PFSK-1 (cell line): ENCODE measurements at regions not wholly inside any gene's neighbourhood (a gene's known extent, or its start where the extent isn't known, plus 50 kb on each side); places are given as distances from the start of the nearest gene placed in this dataset.

Source experiments
- FOXP2 ChIP-seq: optimal IDR thresholded peaks from 2 replicates; pipeline ENCODE3; 2011; ENCODE audit warnings: borderline replicate concordance, control low read depth, inconsistent platforms; ENCODE audit not compliant: insufficient read depth; ENCODE audit errors: extremely low read length, extremely low read depth
- POLR2AphosphoS5 ChIP-seq: IDR thresholded peaks from 2 replicates; pipeline ENCODE4 v1.6.1; 2012; ENCODE audit warnings: low read depth, mild to moderate bottlenecking, control low read depth, low read length, moderate library complexity
- SIN3A ChIP-seq: IDR thresholded peaks from 2 replicates; pipeline ENCODE4 v1.6.1; 2012; ENCODE audit warnings: mild to moderate bottlenecking, low read length, moderate library complexity, borderline replicate concordance; ENCODE audit not compliant: insufficient read depth
- TAF1 ChIP-seq: IDR thresholded peaks from 2 replicates; pipeline ENCODE4 v1.6.1; 2012; ENCODE audit warnings: low read length, control low read depth, borderline replicate concordance; ENCODE audit not compliant: insufficient read depth
- TF ChIP-seq, protein P1 (sequence below), 2 experiments: IDR thresholded peaks; 2 replicates each; pipeline versions ENCODE4 v1.6.1 to v1.8.0; 2011 to 2012; ENCODE audit warnings: low read depth in 2 of 2, low read length in 2 of 2, control low read depth in 1 of 2, inconsistent platforms in 1 of 2, mild to moderate bottlenecking in 1 of 2, moderate library complexity in 1 of 2; ENCODE audit not compliant: insufficient read depth in 1 of 2

DNA sequence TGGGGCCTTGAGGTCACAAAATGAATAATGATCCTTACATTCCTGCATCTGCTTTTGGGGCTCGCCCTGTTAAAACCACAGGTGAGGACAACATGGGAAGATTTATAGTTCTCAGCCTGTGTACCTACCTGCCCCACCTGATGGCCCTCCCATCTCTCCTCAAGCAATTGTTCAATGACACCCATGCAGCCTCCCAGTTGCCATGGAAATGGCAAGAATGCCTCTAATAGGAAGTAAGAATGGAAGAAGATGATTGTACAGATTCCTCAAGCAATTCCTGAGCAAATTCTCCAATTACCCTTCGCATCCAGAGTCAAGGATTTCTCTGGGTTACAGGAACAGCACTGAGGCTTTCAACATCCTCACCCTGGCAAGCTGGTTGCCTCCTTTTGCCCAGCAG lies 78.6 kb upstream of the CCL2 start:
- TF ChIP-seq FOXP2, result no peak
- TF ChIP-seq SIN3A, result no peak

DNA sequence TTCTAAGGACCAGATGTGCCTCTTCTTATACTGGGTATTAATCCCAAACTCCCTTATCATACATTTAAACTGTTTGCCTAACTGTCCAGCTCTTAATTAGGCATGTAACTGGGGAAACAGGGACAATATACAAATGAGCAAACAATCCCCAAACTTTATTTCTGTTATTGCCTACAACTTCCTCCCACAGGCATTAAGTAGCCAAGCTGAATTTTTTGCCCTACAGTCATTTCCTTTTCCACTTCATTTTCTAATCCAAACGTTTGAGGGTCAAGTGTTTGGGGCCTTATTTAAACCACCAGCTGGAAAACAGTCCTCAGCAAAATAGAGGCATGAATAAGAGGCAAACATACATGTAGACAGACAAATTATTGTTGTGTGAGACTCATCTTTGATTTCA lies 77.4 kb upstream of the CCL2 start:
- no peak for TF ChIP-seq TAF1
- TF ChIP-seq SIN3A, result no peak
- no peak for TF ChIP-seq FOXP2
- TF ChIP-seq, protein P1, sequence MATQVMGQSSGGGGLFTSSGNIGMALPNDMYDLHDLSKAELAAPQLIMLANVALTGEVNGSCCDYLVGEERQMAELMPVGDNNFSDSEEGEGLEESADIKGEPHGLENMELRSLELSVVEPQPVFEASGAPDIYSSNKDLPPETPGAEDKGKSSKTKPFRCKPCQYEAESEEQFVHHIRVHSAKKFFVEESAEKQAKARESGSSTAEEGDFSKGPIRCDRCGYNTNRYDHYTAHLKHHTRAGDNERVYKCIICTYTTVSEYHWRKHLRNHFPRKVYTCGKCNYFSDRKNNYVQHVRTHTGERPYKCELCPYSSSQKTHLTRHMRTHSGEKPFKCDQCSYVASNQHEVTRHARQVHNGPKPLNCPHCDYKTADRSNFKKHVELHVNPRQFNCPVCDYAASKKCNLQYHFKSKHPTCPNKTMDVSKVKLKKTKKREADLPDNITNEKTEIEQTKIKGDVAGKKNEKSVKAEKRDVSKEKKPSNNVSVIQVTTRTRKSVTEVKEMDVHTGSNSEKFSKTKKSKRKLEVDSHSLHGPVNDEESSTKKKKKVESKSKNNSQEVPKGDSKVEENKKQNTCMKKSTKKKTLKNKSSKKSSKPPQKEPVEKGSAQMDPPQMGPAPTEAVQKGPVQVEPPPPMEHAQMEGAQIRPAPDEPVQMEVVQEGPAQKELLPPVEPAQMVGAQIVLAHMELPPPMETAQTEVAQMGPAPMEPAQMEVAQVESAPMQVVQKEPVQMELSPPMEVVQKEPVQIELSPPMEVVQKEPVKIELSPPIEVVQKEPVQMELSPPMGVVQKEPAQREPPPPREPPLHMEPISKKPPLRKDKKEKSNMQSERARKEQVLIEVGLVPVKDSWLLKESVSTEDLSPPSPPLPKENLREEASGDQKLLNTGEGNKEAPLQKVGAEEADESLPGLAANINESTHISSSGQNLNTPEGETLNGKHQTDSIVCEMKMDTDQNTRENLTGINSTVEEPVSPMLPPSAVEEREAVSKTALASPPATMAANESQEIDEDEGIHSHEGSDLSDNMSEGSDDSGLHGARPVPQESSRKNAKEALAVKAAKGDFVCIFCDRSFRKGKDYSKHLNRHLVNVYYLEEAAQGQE (IDR thresholded peaks at IDR 0.05; ENCODE audit: insufficient read depth in 1 of 2, low read depth in 2 of 2, low read length in 2 of 2), result no peak
- TF ChIP-seq POLR2AphosphoS5, result no peak

DNA sequence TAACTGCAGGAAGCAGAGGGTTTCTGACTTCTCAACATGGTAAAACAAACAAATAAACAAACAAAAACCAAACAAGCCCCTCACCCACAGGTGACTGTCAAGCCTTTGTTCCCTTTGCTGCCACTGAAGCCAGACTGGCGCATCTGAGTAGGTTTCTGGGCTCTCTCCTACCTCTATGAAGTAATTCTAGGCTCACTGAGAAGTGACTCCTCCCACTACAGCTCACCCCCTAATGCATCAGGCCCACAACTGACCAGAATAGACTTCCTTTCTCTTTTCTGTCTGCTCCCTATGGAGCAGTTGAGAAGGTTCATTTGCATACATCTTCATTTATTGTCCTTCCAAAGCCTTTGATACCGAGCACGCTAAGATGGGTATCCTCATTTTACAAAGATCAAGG lies 77.0 kb upstream of the CCL2 start:
- TF ChIP-seq SIN3A (no peak), TAF1 (no peak), FOXP2 (no peak), POLR2AphosphoS5 (no peak)
- TF ChIP-seq, protein P1 (IDR thresholded peaks at IDR 0.05; ENCODE audit: insufficient read depth in 1 of 2, low read depth in 2 of 2, low read length in 2 of 2), result no peak

DNA sequence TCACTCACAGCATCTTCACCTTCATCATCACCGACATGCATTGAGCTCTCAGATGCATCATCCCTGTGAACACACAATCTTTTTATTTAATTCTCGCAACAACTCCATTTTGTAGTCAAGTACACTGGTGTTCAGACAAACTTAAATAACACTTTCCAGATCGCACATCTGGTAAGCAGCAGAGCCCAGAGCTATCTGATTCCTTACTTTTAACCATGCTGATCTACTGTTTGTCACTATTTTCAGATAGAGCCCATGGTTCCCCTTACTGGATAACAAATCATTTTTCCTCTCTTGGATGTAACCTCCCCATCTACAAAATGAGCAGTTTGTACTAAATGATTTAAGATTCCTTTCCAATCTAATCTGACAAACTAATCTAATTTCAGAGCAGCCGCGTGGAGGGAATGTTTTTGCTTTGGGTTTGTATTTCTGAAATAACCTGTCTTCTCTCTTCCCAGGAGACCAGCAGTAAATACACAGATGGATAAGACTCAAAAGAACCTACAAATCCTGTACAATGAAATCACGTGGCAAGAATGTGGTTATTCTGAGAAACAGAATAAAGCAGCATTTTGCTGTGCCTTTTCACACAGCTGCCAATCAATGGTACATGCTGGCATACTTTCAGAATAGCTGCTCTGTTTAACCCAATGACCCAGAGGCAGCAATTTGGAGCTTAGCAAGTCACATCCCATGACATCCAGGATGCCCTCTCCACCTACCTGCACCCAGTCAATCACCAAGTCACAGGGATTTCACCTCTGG lies 72.9 kb upstream of the CCL2 start:
- TF ChIP-seq TAF1 (no peak), FOXP2 (no peak), SIN3A (no peak), POLR2AphosphoS5 (no peak)
- TF ChIP-seq, protein P1 (IDR thresholded peaks at IDR 0.05; ENCODE audit: insufficient read depth in 1 of 2, low read depth in 2 of 2, low read length in 2 of 2), result no peak

DNA sequence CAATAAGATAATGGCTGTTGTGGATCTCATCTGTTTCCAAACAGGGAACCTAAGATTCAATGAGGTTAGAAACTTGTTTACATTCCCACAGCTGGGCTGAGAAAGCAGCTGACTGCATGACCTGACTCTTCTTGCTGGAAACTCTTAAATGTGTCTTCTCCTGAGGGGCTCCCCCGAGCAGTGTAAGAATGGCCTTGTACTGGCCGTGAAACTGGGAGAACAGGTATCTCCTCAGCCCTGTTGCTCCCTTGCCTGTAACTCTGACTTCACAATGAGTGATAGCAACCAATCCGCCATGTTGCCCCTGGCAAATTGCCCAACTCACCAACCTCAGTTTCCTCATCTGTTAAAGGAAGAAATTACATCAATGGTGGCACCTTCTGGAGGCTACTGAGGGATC lies 59.1 kb upstream of the CCL2 start:
- TF ChIP-seq, protein P1 (IDR thresholded peaks at IDR 0.05; ENCODE audit: insufficient read depth in 1 of 2, low read depth in 2 of 2, low read length in 2 of 2), result no peak
- TF ChIP-seq SIN3A (no peak), FOXP2 (no peak), POLR2AphosphoS5 (no peak), TAF1 (no peak)
